ENCODE measurements at regions not wholly inside any gene's neighbourhood (a gene's known extent, or its start where the extent isn't known, plus 50 kb on each side); places are given as distances from the start of the nearest gene placed in this dataset.

DNA sequence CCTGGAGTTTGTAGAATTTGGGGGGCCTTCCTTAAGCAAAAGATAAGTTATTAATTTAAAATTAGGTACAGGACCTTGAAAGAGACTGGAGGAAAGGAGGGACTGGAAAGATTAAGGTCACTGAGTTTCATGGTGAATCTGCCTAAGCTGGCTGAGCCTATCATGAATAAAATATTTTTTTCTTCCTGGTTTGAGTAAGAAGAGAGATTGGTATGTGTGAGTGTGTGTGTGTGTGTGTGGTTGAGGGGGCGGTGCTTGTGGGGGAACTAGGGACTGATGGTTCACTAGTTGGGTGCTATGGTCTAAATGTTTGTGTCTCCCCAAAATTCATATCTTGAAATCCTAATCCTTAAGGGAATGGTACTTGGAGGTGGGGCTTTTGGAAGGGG lies 142.5 kb upstream of the PRKCQ start:
- no peak overlapping the region for H3K4me3 Mint-ChIP-seq
- ATAC-seq (replicated peaks in 1 of 4) (no peak), DNase-seq (no peak)
- Histone ChIP-seq H3K9me3 (no peaks in the 10 kb centered on the region), H3K27ac (ENCODE audit: low read length) (no peak overlapping the region), H3K4me1 (ENCODE audit: control insufficient read depth in 1 of 2, extremely low read depth in 1 of 2, insufficient read depth in 2 of 2, low read length in 2 of 2) (no peaks in the 10 kb centered on the region), H3K27me3 (replicated peaks in 1 of 2; ENCODE audit: control insufficient read depth in 2 of 2, extremely low read depth in 1 of 2, insufficient read depth in 2 of 2, low read length in 1 of 2) (peaks cover 0 to 19% of the 10 kb centered on the region in 2 experiments), H3K36me3 (ENCODE audit: control insufficient read depth in 2 of 2, extremely low read depth in 1 of 2, insufficient read depth in 1 of 2, low read length in 1 of 2) (no peaks in the 10 kb centered on the region), H3K4me3 (ENCODE audit: control insufficient read depth in 1 of 2, extremely low read depth in 1 of 2, low read length in 1 of 2) (no peak overlapping the region)
- CTCF ChIA-PET: no interaction called here
- H3K27ac Mint-ChIP-seq: no peak overlapping the region
- no peaks in the 10 kb centered on the region for H3K4me1 Mint-ChIP-seq
- POLR2A ChIA-PET: no interaction called here
- peaks cover 0 to 4% (median 0%) of the 10 kb centered on the region in 3 donors for H3K9me3 Mint-ChIP-seq
- WGBS (ENCODE audit: insufficient coverage): no CpG with 5 or more reads among the region's 1 CpG
- no peaks in the 10 kb centered on the region for H3K36me3 Mint-ChIP-seq
- H3K27me3 Mint-ChIP-seq: peaks cover 56 to 68% of the 10 kb centered on the region in 2 donors

DNA sequence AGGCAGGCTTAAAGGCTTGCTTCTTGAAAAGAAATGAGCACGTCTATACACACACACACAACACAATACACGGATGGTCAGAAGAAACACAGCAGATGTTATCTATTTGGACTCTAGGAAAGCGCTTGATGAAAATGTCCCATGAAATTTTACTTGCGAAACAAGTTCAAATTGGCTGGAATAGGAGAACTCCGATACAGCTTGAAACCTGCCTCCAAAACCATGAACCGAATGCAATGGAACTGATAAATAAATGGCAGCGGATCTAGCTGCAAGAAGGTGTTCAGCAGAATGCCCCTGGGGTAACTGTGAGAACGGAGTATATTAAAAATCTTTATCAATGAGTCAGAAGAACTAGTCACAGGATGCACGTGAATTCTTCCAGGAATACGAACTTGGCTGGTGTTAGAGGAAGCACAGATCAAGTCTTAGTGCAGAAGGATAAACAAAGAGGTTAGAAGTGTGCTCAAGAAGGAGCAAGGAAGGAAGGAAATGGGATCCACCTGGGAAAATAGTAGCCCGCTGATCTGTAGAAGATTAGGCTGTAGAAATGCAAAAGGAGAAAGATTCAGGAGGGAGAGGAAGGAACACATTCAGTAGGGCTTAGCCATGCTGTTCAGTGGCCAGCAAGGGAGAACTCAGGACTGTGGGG lies 142.0 kb upstream of the PRKCQ start:
- DNase-seq: no peak
- H3K9me3 Mint-ChIP-seq: peaks cover 0 to 4% (median 0%) of the 10 kb centered on the region in 3 donors
- H3K27ac ChIP-seq (ENCODE audit: low read length): no peak overlapping the region
- no peaks in the 10 kb centered on the region for H3K4me1 ChIP-seq (ENCODE audit: control insufficient read depth in 1 of 2, extremely low read depth in 1 of 2, insufficient read depth in 2 of 2, low read length in 2 of 2)
- H3K36me3 Mint-ChIP-seq: no peaks in the 10 kb centered on the region
- no peak overlapping the region for H3K4me3 ChIP-seq (ENCODE audit: control insufficient read depth in 1 of 2, extremely low read depth in 1 of 2, low read length in 1 of 2)
- 74% methylated on average over 8 of the region's 11 CpGs for WGBS (ENCODE audit: insufficient coverage)
- POLR2A ChIA-PET: no interaction called here
- ATAC-seq (replicated peaks in 1 of 4): no peak
- no peaks in the 10 kb centered on the region for H3K36me3 ChIP-seq (ENCODE audit: control insufficient read depth in 2 of 2, extremely low read depth in 1 of 2, insufficient read depth in 1 of 2, low read length in 1 of 2)
- H3K4me3 Mint-ChIP-seq: no peak overlapping the region
- CTCF ChIA-PET: interaction anchor here in 1 of 2 donors (1.0 kb wide), 1 partner anchor 47 kb away, joined by 3 read pairs; no protein-coding TSS in a partner anchor
- no peak overlapping the region for H3K27ac Mint-ChIP-seq
- H3K4me1 Mint-ChIP-seq: no peaks in the 10 kb centered on the region
- H3K27me3 Mint-ChIP-seq: peaks cover 51 to 63% of the 10 kb centered on the region in 2 donors
- peaks cover 0 to 19% of the 10 kb centered on the region in 2 experiments for H3K27me3 ChIP-seq (replicated peaks in 1 of 2; ENCODE audit: control insufficient read depth in 2 of 2, extremely low read depth in 1 of 2, insufficient read depth in 2 of 2, low read length in 1 of 2)
- H3K9me3 ChIP-seq: no peaks in the 10 kb centered on the region

DNA sequence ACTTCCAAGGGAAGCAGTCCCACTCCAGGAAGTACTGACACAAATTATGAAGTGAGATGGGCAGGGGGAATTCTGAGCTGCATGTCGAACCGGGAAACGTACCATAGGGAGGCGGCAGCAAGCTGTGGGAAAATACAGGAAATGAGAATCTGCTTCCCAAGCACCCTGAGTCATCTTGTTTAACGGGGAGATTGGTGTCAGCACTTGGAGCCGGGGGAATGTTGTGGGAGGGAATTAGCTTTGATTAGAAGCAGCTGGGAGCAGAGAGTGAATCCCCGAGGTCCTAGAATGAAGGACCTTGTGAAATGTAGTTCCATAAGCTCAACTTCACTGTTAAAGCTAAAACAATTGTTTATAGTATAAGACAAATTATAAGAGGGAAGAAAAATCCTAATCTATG lies 141.4 kb upstream of the PRKCQ start:
- no peak overlapping the region for H3K4me3 Mint-ChIP-seq
- ChIA-PET POLR2A (no interaction called here), CTCF (interaction anchor here in 1 of 2 donors (0.5 to 1.0 kb wide), 2 partner anchors 46 to 549 kb away, joined by 3 read pairs; no protein-coding TSS in a partner anchor)
- peaks cover 0 to 4% (median 0%) of the 10 kb centered on the region in 3 donors for H3K9me3 Mint-ChIP-seq
- DNase-seq: no peak
- H3K27me3 ChIP-seq (replicated peaks in 1 of 2; ENCODE audit: control insufficient read depth in 2 of 2, extremely low read depth in 1 of 2, insufficient read depth in 2 of 2, low read length in 1 of 2): peaks cover 0 to 17% of the 10 kb centered on the region in 2 experiments
- WGBS (ENCODE audit: insufficient coverage): 83% methylated on average over 6 of the region's 7 CpGs
- no peaks in the 10 kb centered on the region for H3K36me3 ChIP-seq (ENCODE audit: control insufficient read depth in 2 of 2, extremely low read depth in 1 of 2, insufficient read depth in 1 of 2, low read length in 1 of 2)
- no peak overlapping the region for H3K27ac Mint-ChIP-seq
- H3K4me1 ChIP-seq (ENCODE audit: control insufficient read depth in 1 of 2, extremely low read depth in 1 of 2, insufficient read depth in 2 of 2, low read length in 2 of 2): no peaks in the 10 kb centered on the region
- no peak for ATAC-seq (replicated peaks in 1 of 4)
- no peaks in the 10 kb centered on the region for H3K36me3 Mint-ChIP-seq
- H3K9me3 ChIP-seq: no peaks in the 10 kb centered on the region
- no peaks in the 10 kb centered on the region for H3K4me1 Mint-ChIP-seq
- no peak overlapping the region for H3K27ac ChIP-seq (ENCODE audit: low read length)
- no peak overlapping the region for H3K4me3 ChIP-seq (ENCODE audit: control insufficient read depth in 1 of 2, extremely low read depth in 1 of 2, low read length in 1 of 2)
- peaks cover 45 to 59% of the 10 kb centered on the region in 2 donors for H3K27me3 Mint-ChIP-seq

DNA sequence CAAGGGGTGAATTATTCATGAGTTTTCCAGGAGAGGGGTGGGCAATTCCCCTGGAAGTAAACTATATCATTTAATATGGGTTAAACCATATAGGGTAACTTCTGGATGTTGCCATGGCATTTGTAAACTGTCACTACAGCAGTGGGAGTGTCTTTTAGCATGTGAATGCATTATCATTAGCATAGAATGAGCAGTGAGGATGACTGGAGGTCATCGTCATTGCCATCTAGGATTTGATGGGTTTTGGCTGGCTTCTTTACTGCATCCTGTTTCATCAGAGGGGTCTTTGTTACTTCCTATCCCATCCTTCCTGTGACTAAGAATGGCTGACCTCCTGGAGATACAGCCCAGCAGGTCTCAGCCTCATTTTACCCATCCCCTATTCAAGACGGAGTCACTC lies 139.5 kb upstream of the PRKCQ start:
- DNase-seq (no peak), ATAC-seq (replicated peaks in 1 of 4) (no peak)
- POLR2A ChIA-PET: no interaction called here
- Histone ChIP-seq H3K4me1 (ENCODE audit: control insufficient read depth in 1 of 2, extremely low read depth in 1 of 2, insufficient read depth in 2 of 2, low read length in 2 of 2) (no peaks in the 10 kb centered on the region), H3K9me3 (no peaks in the 10 kb centered on the region), H3K36me3 (ENCODE audit: control insufficient read depth in 2 of 2, extremely low read depth in 1 of 2, insufficient read depth in 1 of 2, low read length in 1 of 2) (no peaks in the 10 kb centered on the region), H3K27me3 (replicated peaks in 1 of 2; ENCODE audit: control insufficient read depth in 2 of 2, extremely low read depth in 1 of 2, insufficient read depth in 2 of 2, low read length in 1 of 2) (peaks cover 0 to 17% of the 10 kb centered on the region in 2 experiments), H3K4me3 (ENCODE audit: control insufficient read depth in 1 of 2, extremely low read depth in 1 of 2, low read length in 1 of 2) (no peak overlapping the region), H3K27ac (ENCODE audit: low read length) (no peak overlapping the region)
- Mint-ChIP-seq H3K4me3 (no peak overlapping the region), H3K36me3 (no peaks in the 10 kb centered on the region), H3K4me1 (no peaks in the 10 kb centered on the region), H3K27me3 (peaks cover 42 to 52% of the 10 kb centered on the region in 2 donors), H3K27ac (no peak overlapping the region), H3K9me3 (peaks cover 0 to 4% (median 0%) of the 10 kb centered on the region in 3 donors)
- CTCF ChIA-PET: no interaction called here
- WGBS (ENCODE audit: insufficient coverage): 72% methylated on average over 2 of the region's 2 CpGs

DNA sequence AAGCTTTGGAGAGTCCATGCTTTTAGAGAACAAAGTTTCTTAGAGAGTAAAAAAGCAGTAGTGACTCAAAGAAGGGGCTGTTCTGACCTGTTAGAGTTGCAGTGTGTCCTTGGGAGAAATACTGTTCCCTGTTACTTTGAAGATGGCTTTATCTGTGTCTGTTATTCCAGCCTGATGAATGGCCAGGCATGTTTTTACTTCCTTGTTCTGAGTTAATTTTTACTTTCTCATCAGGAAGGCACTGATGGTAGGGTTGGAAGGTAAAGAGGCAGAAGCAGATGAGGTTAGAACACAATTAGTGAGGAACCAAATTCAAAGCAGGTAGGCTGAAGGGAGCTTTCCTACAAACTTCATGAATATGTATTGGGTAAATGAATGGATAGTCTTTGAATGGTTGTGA lies 138.5 kb upstream of the PRKCQ start:
- Mint-ChIP-seq H3K9me3 (peaks cover 0 to 4% (median 0%) of the 10 kb centered on the region in 3 donors), H3K36me3 (no peaks in the 10 kb centered on the region), H3K27me3 (peaks cover 34 to 49% of the 10 kb centered on the region in 2 donors), H3K27ac (no peak overlapping the region), H3K4me3 (no peak overlapping the region), H3K4me1 (peaks cover 4 to 6% (median 4%) of the 10 kb centered on the region in 3 donors)
- CTCF ChIA-PET: no interaction called here
- H3K36me3 ChIP-seq (ENCODE audit: control insufficient read depth in 2 of 2, extremely low read depth in 1 of 2, insufficient read depth in 1 of 2, low read length in 1 of 2): no peaks in the 10 kb centered on the region
- H3K4me1 ChIP-seq (ENCODE audit: control insufficient read depth in 1 of 2, extremely low read depth in 1 of 2, insufficient read depth in 2 of 2, low read length in 2 of 2): peaks cover 0 to 5% of the 10 kb centered on the region in 2 experiments
- peaks cover 0 to 15% of the 10 kb centered on the region in 2 experiments for H3K27me3 ChIP-seq (replicated peaks in 1 of 2; ENCODE audit: control insufficient read depth in 2 of 2, extremely low read depth in 1 of 2, insufficient read depth in 2 of 2, low read length in 1 of 2)
- POLR2A ChIA-PET: no interaction called here
- DNase-seq (no peak), ATAC-seq (replicated peaks in 1 of 4) (no peak)
- no peaks in the 10 kb centered on the region for H3K9me3 ChIP-seq
- no peak overlapping the region for H3K27ac ChIP-seq (ENCODE audit: low read length)
- H3K4me3 ChIP-seq (ENCODE audit: control insufficient read depth in 1 of 2, extremely low read depth in 1 of 2, low read length in 1 of 2): no peak overlapping the region

DNA sequence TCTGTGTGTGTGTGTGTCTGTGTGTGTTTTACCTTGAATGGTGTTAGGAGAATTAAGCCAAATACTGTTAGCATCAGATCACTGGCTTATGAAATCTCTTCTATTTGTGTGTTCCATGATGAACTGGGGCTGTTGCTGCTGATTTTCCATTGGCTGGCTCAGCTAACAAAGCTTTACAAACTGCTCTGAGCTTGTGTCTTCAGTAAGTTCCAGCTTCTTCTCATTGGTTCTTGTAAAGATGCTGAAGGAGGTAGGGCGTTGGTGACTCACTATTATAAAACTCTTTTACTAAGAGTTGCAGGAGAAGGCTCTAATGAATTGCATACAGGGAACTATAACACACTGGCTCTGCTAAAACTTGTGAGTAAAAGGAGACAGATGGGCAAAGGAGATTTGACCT lies 136.4 kb upstream of the PRKCQ start:
- no CpG with 5 or more reads among the region's 1 CpG for WGBS (ENCODE audit: insufficient coverage)

More for the DNA sequence above, 136.4 kb upstream of the PRKCQ start:
- no peaks in the 10 kb centered on the region for H3K36me3 Mint-ChIP-seq
- no peak overlapping the region for H3K27ac ChIP-seq (ENCODE audit: low read length)
- H3K27me3 ChIP-seq (replicated peaks in 1 of 2; ENCODE audit: control insufficient read depth in 2 of 2, extremely low read depth in 1 of 2, insufficient read depth in 2 of 2, low read length in 1 of 2): peaks cover 2 to 16% of the 10 kb centered on the region in 2 experiments
- H3K4me3 ChIP-seq (ENCODE audit: control insufficient read depth in 1 of 2, extremely low read depth in 1 of 2, low read length in 1 of 2): no peak overlapping the region
- no peak for ATAC-seq (replicated peaks in 1 of 4)
- peaks cover 8 to 10% (median 8%) of the 10 kb centered on the region in 3 donors for H3K4me1 Mint-ChIP-seq
- H3K36me3 ChIP-seq (ENCODE audit: control insufficient read depth in 2 of 2, extremely low read depth in 1 of 2, insufficient read depth in 1 of 2, low read length in 1 of 2): no peaks in the 10 kb centered on the region
- H3K4me3 Mint-ChIP-seq: no peak overlapping the region
- peaks cover 0 to 6% of the 10 kb centered on the region in 2 experiments for H3K4me1 ChIP-seq (ENCODE audit: control insufficient read depth in 1 of 2, extremely low read depth in 1 of 2, insufficient read depth in 2 of 2, low read length in 2 of 2)
- H3K9me3 Mint-ChIP-seq: peaks cover 0 to 4% (median 0%) of the 10 kb centered on the region in 3 donors
- POLR2A ChIA-PET: interaction anchor here in 1 of 2 donors (0.6 kb wide), 1 partner anchor 575 kb away, joined by 3 read pairs; no protein-coding TSS in a partner anchor
- CTCF ChIA-PET: interaction anchor here in 1 of 2 donors (0.5 kb wide), 1 partner anchor 12 kb away, joined by 3 read pairs; no protein-coding TSS in a partner anchor
- no peak overlapping the region for H3K27ac Mint-ChIP-seq
- no peaks in the 10 kb centered on the region for H3K9me3 ChIP-seq
- H3K27me3 Mint-ChIP-seq: peaks cover 21 to 39% of the 10 kb centered on the region in 2 donors
- no peak for DNase-seq

Data from T-cell (primary cell).